Naive thymus-derived CD8-positive, alpha-beta T cell (primary cell): ENCODE measurements at regions not wholly inside any gene's neighbourhood (a gene's known extent, or its start where the extent isn't known, plus 50 kb on each side); places are given as distances from the start of the nearest gene placed in this dataset.

Source experiments
- ATAC-seq, 2 donors: fragments of 150-1000 bp; cut with Tn5 transposase in 1 of 2; sonication (Bioruptor Pico), chemical (Tn5 transposase) in 1 of 2; 1 replicate in 1 of 2; 2 replicates in 1 of 2; pipeline ENCODE4 v1.10.0; 2021; ENCODE audit warnings: mild to moderate bottlenecking in 2 of 2, moderate library complexity in 2 of 2
- POLR2A ChIA-PET: fragments of 350-600 bp; sonication (Branson Sonifier 250); formaldehyde crosslinking; loops from one replicate; lab custom pipeline; 2021; ENCODE audit warnings: antibody characterized with exemption; lab: Charles Lee
- DNase-seq, 10 donors: peaks; one replicate each; pipeline versions ENCODE4 v3.0.0 to v3.0.0-alpha.2; 2020 to 2022
- H3K27ac Mint-ChIP-seq, 10 donors: one replicate each; pipeline ENCODE4 v1.8.0; 2020 to 2022; ENCODE audit warnings: mild to moderate bottlenecking in 10 of 10, mixed read lengths in 10 of 10, moderate library complexity in 4 of 10, inconsistent platforms in 1 of 10
- H3K27me3 Mint-ChIP-seq, 5 donors: one replicate each; pipeline ENCODE4 v1.8.0; 2021 to 2022; ENCODE audit warnings: mixed read lengths in 5 of 5
- H3K36me3 Mint-ChIP-seq, 3 donors: one replicate each; pipeline ENCODE4 v1.8.0; 2020 to 2022; ENCODE audit warnings: mixed read lengths in 3 of 3, mild to moderate bottlenecking in 2 of 3, inconsistent platforms in 1 of 3
- H3K4me1 Mint-ChIP-seq, 4 donors: one replicate each; pipeline ENCODE4 v1.8.0; 2021 to 2022; ENCODE audit warnings: mixed read lengths in 4 of 4
- H3K4me3 Mint-ChIP-seq, 10 donors: one replicate each; pipeline ENCODE4 v1.8.0; 2020 to 2022; ENCODE audit warnings: mild to moderate bottlenecking in 10 of 10, mixed read lengths in 10 of 10, moderate library complexity in 6 of 10, inconsistent platforms in 1 of 10
- H3K9me3 Mint-ChIP-seq, 9 donors: one replicate each; pipeline ENCODE4 v1.8.0; 2020 to 2022; ENCODE audit warnings: mixed read lengths in 9 of 9, mild to moderate bottlenecking in 3 of 9, inconsistent platforms in 1 of 9, moderate library complexity in 1 of 9

DNA sequence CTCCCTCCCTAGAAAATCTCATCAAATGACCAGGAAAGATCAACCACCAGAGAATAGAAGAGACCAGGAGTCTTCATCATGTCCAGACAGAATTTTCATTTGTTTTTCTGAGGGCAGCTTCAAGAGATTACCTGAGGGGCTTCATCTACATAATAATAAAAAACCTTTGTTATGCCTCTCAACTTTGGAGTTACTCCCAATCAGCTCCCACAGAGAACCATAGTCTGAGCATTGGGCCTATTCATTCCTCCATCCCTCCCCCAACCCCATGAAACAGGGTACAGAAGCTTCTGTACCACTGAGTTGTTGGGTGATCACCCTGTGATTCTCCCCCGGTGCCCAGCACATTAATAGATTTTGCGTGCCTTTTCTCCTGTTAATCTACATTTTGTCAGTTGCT lies 53.3 kb upstream of the PRRC2C start:
- Mint-ChIP-seq H3K4me3 (no peak overlapping the region), H3K36me3 (peaks cover 0 to 12% (median 0%) of the 10 kb centered on the region in 3 donors), H3K4me1 (peaks cover 5 to 16% (median 11%) of the 10 kb centered on the region in 4 donors), H3K27me3 (peaks cover 0 to 10% (median 0%) of the 10 kb centered on the region in 5 donors), H3K27ac (no peak overlapping the region), H3K9me3 (peaks cover 0 to 20% (median 7%) of the 10 kb centered on the region in 9 donors)
- POLR2A ChIA-PET: no interaction called here
- ATAC-seq (no peak), DNase-seq (no peak)

GRCh38 chr1:171432473-171432872 lies 52.9 kb upstream of the PRRC2C start:
- Mint-ChIP-seq H3K9me3 (peaks cover 0 to 20% (median 7%) of the 10 kb centered on the region in 9 donors), H3K4me3 (no peak overlapping the region), H3K27me3 (peaks cover 0 to 10% (median 0%) of the 10 kb centered on the region in 5 donors), H3K27ac (peak overlapping the region in 1 of 10 donors; percentile 76), H3K36me3 (peaks cover 0 to 12% (median 0%) of the 10 kb centered on the region in 3 donors), H3K4me1 (peaks cover 5 to 16% (median 11%) of the 10 kb centered on the region in 4 donors)
- POLR2A ChIA-PET: no interaction called here
- DNase-seq: no peak
- ATAC-seq: no peak

GRCh38 chr1:171433451-171433850 lies 51.9 kb upstream of the PRRC2C start:
- Mint-ChIP-seq H3K36me3 (peaks cover 0 to 12% (median 0%) of the 10 kb centered on the region in 3 donors), H3K27ac (no peak overlapping the region), H3K27me3 (peaks cover 0 to 10% (median 0%) of the 10 kb centered on the region in 5 donors), H3K9me3 (peaks cover 0 to 20% (median 7%) of the 10 kb centered on the region in 9 donors), H3K4me1 (peaks cover 5 to 16% (median 11%) of the 10 kb centered on the region in 4 donors), H3K4me3 (no peak overlapping the region)
- no peak for ATAC-seq
- POLR2A ChIA-PET: no interaction called here
- DNase-seq: no peak

DNA sequence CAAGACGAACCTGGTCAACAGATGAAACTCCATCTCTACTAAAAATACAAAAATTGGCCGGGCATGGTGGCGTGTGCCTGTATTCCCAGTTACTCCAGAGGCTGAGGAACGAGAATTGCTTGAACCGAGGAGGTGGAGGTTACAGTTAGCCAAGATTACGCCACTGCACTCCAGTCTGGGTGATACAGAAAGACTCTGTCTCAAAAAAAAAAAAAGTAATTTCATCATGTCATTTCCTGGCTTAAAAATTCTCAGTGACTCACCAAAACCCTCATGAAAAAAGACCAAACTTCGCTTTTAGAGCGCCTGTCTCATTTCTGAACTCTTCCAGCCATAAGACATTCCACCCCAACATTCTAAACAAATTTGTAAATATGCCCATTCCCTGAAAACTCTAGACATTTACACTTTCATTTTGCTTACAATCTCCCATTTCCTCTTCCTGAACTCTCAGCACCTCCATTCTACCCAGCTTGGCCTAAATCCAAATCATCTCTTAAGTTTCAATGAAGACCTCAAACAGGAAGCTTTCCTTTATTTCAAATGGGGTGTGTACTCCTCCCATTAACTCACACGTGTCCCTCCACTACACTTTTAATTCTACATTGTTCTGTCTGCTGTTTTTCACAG lies 50.5 kb upstream of the PRRC2C start:
- Mint-ChIP-seq H3K36me3 (peaks cover 0 to 7% (median 2%) of the 10 kb centered on the region in 3 donors), H3K27me3 (peaks cover 0 to 15% (median 1%) of the 10 kb centered on the region in 5 donors), H3K9me3 (peaks cover 0 to 8% (median 4%) of the 10 kb centered on the region in 9 donors), H3K27ac (peak overlapping the region; percentile 14 to 93 (median 78)), H3K4me3 (peak overlapping the region; percentile 0 to 83 (median 62)), H3K4me1 (peaks cover 5 to 16% (median 11%) of the 10 kb centered on the region in 4 donors)
- ATAC-seq (peak; percentile 65 to 83), DNase-seq (peak in 2 of 10 donors; percentile 17 to 18)
- POLR2A ChIA-PET: no interaction called here
